ENCODE measurements at regions not wholly inside any gene's neighbourhood (a gene's known extent, or its start where the extent isn't known, plus 50 kb on each side); places are given as distances from the start of the nearest gene placed in this dataset.

GRCh38 chr10:35803046-35803445 is 160.9 kb upstream of the FZD8 start:
- ChIA-PET RAD21 (ENCODE audit: unreplicated experiment) (interaction anchor here (0.6 kb wide), 1 partner anchor 35 kb away, joined by 3 read pairs; no protein-coding TSS in a partner anchor), CTCF (interaction anchor here (0.7 to 1.6 kb wide), 2 partner anchors 9 to 25 kb away, joined by 3 read pairs; no protein-coding TSS in a partner anchor), SMC1A (ENCODE audit: uncharacterized antibody, unreplicated experiment) (interaction anchor here (1.5 to 1.9 kb wide), 2 partner anchors 9 to 18 kb away, joined by 4 to 8 read pairs; no protein-coding TSS in a partner anchor), POLR2A (no interaction called here)
- no peaks in the 10 kb centered on the region for H3K36me3 ChIP-seq (ENCODE audit: control insufficient read depth in 2 of 2, insufficient read depth in 2 of 2, low read length in 1 of 2)
- no peaks in the 10 kb centered on the region for H3K9me3 ChIP-seq (replicated peaks; ENCODE audit: control insufficient read depth, insufficient read depth, low read length)
- H3K4me2 ChIP-seq (ENCODE audit: control insufficient read depth, insufficient read depth) = no peak overlapping the region
- ATAC-seq = no peak
- 0% methylated on average over 2 of the region's 2 CpGs for WGBS (ENCODE audit: insufficient coverage, insufficient replicate concordance, low lambda C conversion rate, missing lambda C conversion rate)
- DNase-seq (ENCODE audit: low read depth, low spot score) = no peak
- no peak overlapping the region for H2AFZ ChIP-seq (ENCODE audit: control insufficient read depth, low read depth, low read length)
- H3K79me2 ChIP-seq (ENCODE audit: control insufficient read depth, insufficient read depth, low read length) = no peaks in the 10 kb centered on the region
- no peak overlapping the region for H3K27ac ChIP-seq (ENCODE audit: control insufficient read depth, insufficient read depth)
- intact Hi-C loops (cut with micrococcal nuclease; ENCODE audit: unreplicated experiment) = no loop called here
- no peaks in the 10 kb centered on the region for H3K27me3 ChIP-seq (replicated peaks in 1 of 2; ENCODE audit: control insufficient read depth in 2 of 2, insufficient read depth in 2 of 2, low read length in 1 of 2)
- no peak for FAIRE-seq
- no TSS peak for BruUV-seq (replicated peaks)
- H3K4me3 ChIP-seq = no peak overlapping the region
- H4K20me1 ChIP-seq (ENCODE audit: control insufficient read depth, insufficient read depth) = no peaks in the 10 kb centered on the region
- H3K9ac ChIP-seq (ENCODE audit: control insufficient read depth, insufficient read depth, low read length) = no peak overlapping the region
- no peaks in the 10 kb centered on the region for H3K4me1 ChIP-seq (ENCODE audit: control insufficient read depth, insufficient read depth, low read length)
- in situ Hi-C loops (cut with MboI) = no loop called here
- TF ChIP-seq EP300 (IDR thresholded peaks at IDR 0.05; ENCODE audit: borderline replicate concordance in 1 of 2, control insufficient read depth in 1 of 2, low read depth in 2 of 2, low read length in 2 of 2) (no peak), ZBTB33 (IDR thresholded peaks at IDR 0.05) (no peak), GATAD2B (conservative IDR thresholded peaks at IDR 0.05; ENCODE audit: low read depth) (no peak)

- intact Hi-C loops (cut with micrococcal nuclease; ENCODE audit: unreplicated experiment) (no loop called here), in situ Hi-C loops (cut with MboI) (loop anchor here (25.0 kb wide), 1 partner anchor 685 kb away; no protein-coding TSS in a partner anchor)
- Histone ChIP-seq H3K27me3 (replicated peaks in 1 of 2; ENCODE audit: control insufficient read depth in 2 of 2, insufficient read depth in 2 of 2, low read length in 1 of 2) (no peaks in the 10 kb centered on the region), H3K9ac (ENCODE audit: control insufficient read depth, insufficient read depth, low read length) (no peak overlapping the region), H2AFZ (ENCODE audit: control insufficient read depth, low read depth, low read length) (no peak overlapping the region), H3K79me2 (ENCODE audit: control insufficient read depth, insufficient read depth, low read length) (no peaks in the 10 kb centered on the region), H3K9me3 (replicated peaks; ENCODE audit: control insufficient read depth, insufficient read depth, low read length) (no peaks in the 10 kb centered on the region), H3K36me3 (ENCODE audit: control insufficient read depth in 2 of 2, insufficient read depth in 2 of 2, low read length in 1 of 2) (no peaks in the 10 kb centered on the region), H3K27ac (ENCODE audit: control insufficient read depth, insufficient read depth) (no peak overlapping the region), H3K4me1 (ENCODE audit: control insufficient read depth, insufficient read depth, low read length) (no peaks in the 10 kb centered on the region), H3K4me2 (ENCODE audit: control insufficient read depth, insufficient read depth) (no peak overlapping the region), H3K4me3 (no peak overlapping the region), H4K20me1 (ENCODE audit: control insufficient read depth, insufficient read depth) (no peaks in the 10 kb centered on the region)
- RAD21 ChIA-PET (ENCODE audit: unreplicated experiment) = interaction anchor here (1.3 kb wide), 1 partner anchor 18 kb away, joined by 3 read pairs; no protein-coding TSS in a partner anchor
- no peak for DNase-seq (ENCODE audit: low read depth, low spot score)
- SMC1A ChIA-PET (ENCODE audit: uncharacterized antibody, unreplicated experiment) = interaction anchor here (0.7 to 3.8 kb wide), 3 partner anchors 18 to 418 kb away, joined by 3 to 17 read pairs (median 8); no protein-coding TSS in a partner anchor
- ATAC-seq = peak; percentile 44; the same call in 1 of the 3 replicates
- CTCF ChIA-PET = interaction anchor here (1.4 kb wide), 1 partner anchor 16 kb away, joined by 3 read pairs; no protein-coding TSS in a partner anchor
- BruUV-seq (replicated peaks) = no TSS peak
- 0% methylated on average over 2 of the region's 2 CpGs for WGBS (ENCODE audit: insufficient coverage, insufficient replicate concordance, low lambda C conversion rate, missing lambda C conversion rate)
- POLR2A ChIA-PET = no interaction called here
- no peak for FAIRE-seq
- TF ChIP-seq ZNF24 (IDR thresholded peaks at IDR 0.05) (no peak), CEBPZ (IDR thresholded peaks at IDR 0.05; ENCODE audit: low read depth, low read length) (no peak), TAF1 (IDR thresholded peaks at IDR 0.05; ENCODE audit: borderline replicate concordance, low read depth, low read length) (no peak), ESRRA (IDR thresholded peaks at IDR 0.05; ENCODE audit: low read length) (no peak), SREBF2 (IDR thresholded peaks at IDR 0.05; ENCODE audit: low read length) (no peak), BCL11A (IDR thresholded peaks at IDR 0.05; ENCODE audit: low read depth, low read length) (peak; percentile 23; the same call in 1 of the 2 replicates), IKZF1 (conservative IDR thresholded peaks at IDR 0.05) (no peak), CBX3 (IDR thresholded peaks at IDR 0.05; ENCODE audit: borderline replicate concordance, low read depth) (no peak)
These were observed 155.1 kb upstream of the FZD8 start for GRCh38 chr10:35797187-35797586.
